DMS114 treated with DMSO at 0.1 percent for 48 hours (cell line): ENCODE measurements at regions not wholly inside any gene's neighbourhood (a gene's known extent, or its start where the extent isn't known, plus 50 kb on each side); places are given as distances from the start of the nearest gene placed in this dataset.

Source experiments
- DNase-seq: peaks from one replicate; lab custom pipeline; 2025; ENCODE audit not compliant: unreplicated experiment; lab: John Stamatoyannopoulos, UW

- no peak for DNase-seq
Observed at GRCh38 chr7:33750177-33750576, 155.2 kb upstream of the BMPER start.

GRCh38 chr7:33751443-33751842 is 153.9 kb upstream of the BMPER start:
- DNase-seq, result no peak

- no peak for DNase-seq
Observed at GRCh38 chr7:33753881-33754525, 151.3 kb upstream of the BMPER start.

- DNase-seq, result no peak
Observed at GRCh38 chr7:33754933-33755928, 150.1 kb upstream of the BMPER start.

- DNase-seq, result no peak
Observed at GRCh38 chr7:33757050-33757449, 148.3 kb upstream of the BMPER start.

- peak; percentile 12 for DNase-seq
Observed at GRCh38 chr7:33757563-33758165, 147.7 kb upstream of the BMPER start.

GRCh38 chr7:33760146-33760545 is 145.2 kb upstream of the BMPER start:
- no peak for DNase-seq

- DNase-seq, result no peak
Observed at GRCh38 chr7:33760834-33761233, 144.5 kb upstream of the BMPER start.

- DNase-seq, result no peak
Observed at GRCh38 chr7:33761449-33762080, 143.8 kb upstream of the BMPER start.

GRCh38 chr7:33762151-33762910 is 143.0 kb upstream of the BMPER start:
- DNase-seq, result no peak

- no peak for DNase-seq
Observed at GRCh38 chr7:33762911-33763306, 142.4 kb upstream of the BMPER start.

GRCh38 chr7:33764752-33765451 is 140.4 kb upstream of the BMPER start:
- no peak for DNase-seq

GRCh38 chr7:33766405-33766804 is 138.9 kb upstream of the BMPER start:
- no peak for DNase-seq

GRCh38 chr7:33769930-33770329 is 135.4 kb upstream of the BMPER start:
- no peak for DNase-seq

- DNase-seq, result no peak
Observed at GRCh38 chr7:33770576-33770975, 134.8 kb upstream of the BMPER start.

- DNase-seq, result no peak
Observed at GRCh38 chr7:33771422-33771821, 133.9 kb upstream of the BMPER start.

- DNase-seq, result no peak
Observed at GRCh38 chr7:33773053-33773452, 132.3 kb upstream of the BMPER start.

- DNase-seq, result no peak
Observed at GRCh38 chr7:33774762-33775523, 130.4 kb upstream of the BMPER start.

- DNase-seq, result no peak
Observed at GRCh38 chr7:33775790-33776189, 129.5 kb upstream of the BMPER start.
